ENCODE measurements at regions not wholly inside any gene's neighbourhood (a gene's known extent, or its start where the extent isn't known, plus 50 kb on each side); places are given as distances from the start of the nearest gene placed in this dataset.
A peak's percentile ranks its signal among the peaks of the same experiment; 100 is the strongest.

DNA sequence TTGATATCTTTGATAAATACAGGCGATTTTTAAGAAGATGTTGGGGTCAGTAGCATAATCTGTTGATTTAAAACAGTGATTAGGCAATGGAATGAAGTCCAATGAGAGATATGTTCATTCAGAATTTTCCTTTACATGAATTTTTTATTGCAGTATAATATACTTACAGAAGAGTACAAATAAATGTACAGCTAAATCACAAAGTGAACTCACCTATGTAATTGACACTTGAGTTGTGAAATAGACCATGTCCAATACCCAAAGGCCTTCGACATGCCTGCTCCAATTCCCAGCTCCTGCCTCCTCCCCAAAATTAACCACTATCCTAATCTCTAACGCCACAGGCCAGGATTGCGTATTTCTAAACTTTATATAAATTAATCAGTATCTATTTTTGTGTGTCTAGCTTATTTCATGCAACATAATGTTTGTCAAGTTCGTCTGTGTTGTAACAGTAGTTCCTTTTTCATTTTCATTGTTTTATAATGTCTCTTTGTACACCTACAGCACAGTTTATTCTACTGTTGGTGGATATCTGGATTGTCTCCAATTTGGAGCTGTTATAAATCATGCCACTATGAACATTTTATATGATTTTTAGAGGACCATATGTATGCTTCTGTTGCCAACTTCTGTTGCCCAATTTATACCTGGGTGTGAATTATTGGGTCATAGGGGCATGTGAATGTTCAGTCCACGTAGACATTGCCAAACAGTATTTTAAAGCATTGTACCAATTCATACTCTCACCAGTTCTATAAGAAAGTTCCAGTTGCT, 208.3 kb downstream of the TLE1 start:
- no peak for DNase-seq

DNA sequence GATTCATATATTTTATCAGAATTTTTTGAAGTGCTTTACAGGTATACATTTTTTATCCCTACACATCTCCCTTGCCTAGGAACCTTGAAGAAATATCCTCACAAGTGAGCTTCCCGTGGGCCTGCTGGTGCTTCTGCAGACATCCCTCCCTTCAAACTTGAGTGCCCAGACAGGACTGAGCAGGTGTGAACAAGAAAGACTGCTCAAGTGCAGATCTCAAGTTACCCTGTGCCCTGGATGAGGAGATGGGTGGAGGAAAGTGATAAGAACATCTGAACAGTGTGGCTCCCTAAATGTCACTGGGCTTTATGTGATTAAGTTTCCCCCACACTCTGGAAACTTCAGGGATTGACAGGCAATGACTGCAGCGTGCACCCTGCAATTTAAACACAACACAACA, 209.8 kb downstream of the TLE1 start:
- no peak for DNase-seq

DNA sequence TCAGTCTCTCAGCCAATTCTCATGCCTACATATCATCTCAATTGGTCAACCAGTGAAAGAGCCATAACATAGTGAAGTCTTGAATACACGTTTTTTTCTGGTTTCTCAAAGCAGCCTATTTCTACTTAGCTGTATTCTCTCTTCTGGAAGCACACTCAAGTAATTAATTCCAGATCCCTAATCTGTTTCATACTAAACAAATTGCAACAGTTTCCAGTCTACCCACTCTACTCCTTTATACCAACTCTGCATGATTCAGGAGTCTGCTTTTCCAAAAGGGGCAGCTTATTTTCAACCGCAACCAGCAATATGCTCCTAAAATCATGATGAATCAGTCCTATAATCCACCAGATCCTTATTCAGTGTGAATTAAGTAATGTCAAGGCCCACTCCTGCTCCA, 211.7 kb downstream of the TLE1 start:
- DNase-seq, result no peak

DNA sequence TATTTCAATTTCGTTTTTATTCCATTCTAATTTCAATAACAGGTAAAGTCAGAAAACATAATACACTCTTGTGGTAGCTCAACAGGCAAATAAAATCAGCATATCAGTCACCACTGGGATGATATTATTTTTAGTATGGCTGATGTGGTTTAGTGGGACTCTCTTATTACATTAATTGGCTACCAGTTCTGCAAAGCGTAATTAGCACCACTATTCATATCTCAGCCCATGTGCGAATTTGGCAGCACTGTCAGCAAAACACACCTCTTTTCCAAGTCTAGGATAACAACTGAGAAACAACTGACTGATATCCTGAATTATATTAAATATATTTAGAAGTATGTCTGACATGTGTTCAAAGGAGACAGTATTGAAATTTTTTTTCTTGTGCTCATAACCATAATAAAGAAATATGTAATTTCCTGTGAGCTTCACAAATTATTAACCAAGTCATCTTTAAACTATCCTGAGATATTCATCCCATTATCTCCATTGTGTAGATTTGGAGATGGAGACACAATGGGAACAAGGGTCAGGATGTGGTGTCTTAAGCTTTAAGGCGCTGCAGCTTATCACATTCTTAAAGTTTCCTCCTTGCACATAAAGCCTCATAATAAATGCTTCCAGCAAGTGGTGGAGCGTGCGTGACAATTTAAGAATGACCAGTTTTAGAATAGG, 212.4 kb downstream of the TLE1 start:
- no peak for DNase-seq

DNA sequence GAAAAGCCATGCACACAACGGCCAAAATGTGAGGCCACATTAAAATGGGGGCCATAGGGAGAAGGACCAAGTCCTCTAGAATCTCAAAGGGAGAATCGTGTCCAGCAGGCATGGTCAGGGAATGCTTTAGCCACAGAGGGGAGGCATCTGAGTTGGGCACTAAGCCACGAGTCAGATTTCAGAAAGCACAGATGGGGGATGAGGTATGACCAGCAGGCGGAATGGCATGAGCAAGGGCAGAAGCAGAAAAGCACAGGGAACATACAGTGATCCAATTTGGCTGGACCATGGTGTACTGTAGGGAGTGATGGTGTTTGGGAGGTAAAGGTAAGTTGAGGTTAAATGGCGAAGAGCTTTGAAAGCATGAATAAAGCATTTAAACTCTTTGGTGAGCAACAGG, 214.6 kb downstream of the TLE1 start:
- DNase-seq, result no peak

DNA sequence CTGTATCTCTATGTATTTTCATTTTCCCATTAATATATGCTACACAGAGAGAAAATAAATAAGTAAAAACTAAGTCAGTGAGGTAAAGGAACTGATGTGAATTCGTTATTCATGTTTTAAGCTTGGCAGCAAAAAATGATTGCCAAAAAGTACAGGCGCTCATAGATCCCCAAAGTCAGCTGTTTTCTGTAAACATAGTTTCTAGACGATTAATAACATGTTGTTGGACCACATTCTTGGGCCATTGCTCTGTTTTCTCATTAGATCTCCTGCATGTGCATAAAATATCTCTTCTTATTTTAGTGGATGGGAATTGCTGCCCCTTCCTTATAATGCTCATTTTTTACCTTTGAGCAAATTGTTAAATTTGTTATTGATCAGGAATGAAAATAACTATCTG, 215.2 kb downstream of the TLE1 start:
- no peak for DNase-seq

DNA sequence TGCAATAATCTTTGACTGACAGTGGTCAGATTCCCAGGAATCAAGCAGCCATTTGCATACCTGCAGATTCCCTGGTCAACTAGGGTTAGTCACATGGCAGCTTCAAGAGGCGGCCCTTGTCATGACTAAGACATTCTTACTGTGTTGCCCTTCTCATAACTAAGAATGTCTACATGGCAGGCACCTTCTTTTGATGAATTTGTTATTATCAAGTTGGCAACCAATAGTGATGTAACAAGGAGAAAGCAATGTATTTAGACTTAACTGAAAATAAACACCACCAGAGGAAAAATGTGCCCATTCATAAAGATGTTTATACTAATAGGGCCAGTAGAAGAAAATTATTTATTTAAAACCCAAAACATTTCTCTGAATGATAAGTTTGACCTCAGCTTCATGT, 215.6 kb downstream of the TLE1 start:
- no peak for DNase-seq

DNA sequence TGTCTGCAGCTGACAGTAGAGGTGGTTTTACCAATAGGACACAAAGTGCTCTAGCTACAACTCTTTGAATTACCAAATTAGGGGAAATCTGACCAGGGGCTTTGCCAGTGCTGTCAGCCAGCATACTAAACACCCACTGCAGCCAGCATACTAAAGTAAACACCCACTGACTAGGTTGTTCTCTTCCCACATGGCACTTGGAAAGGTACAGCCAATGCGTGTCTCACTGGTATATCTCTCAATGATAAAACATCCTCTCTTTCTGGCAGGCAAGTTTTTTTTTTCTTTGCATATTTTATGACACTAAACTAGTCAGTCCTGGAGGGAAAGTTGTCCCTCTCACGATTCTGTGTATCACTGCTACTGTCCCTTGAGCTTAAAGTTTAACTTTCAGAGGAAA, 216.1 kb downstream of the TLE1 start:
- DNase-seq, result no peak

DNA sequence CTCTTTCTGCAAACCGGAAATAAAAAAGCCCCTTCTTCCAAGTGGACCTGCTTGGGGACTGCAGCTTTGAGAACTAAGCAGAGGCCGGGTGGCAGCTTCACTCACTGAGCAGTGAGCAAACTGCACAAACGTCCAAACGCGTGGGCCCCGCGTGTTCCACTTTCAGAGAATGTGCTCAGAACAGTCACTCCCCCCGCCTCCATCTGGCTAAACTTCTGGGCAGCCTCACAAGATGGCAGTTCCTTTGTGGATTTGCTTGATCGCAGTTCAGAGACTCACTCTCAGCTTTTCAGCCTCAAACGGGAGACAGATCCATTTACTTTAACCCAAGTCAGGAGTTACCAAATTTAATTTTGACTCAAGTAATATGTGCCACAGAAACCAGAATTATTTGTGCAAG, 216.6 kb downstream of the TLE1 start:
- no peak for DNase-seq

DNA sequence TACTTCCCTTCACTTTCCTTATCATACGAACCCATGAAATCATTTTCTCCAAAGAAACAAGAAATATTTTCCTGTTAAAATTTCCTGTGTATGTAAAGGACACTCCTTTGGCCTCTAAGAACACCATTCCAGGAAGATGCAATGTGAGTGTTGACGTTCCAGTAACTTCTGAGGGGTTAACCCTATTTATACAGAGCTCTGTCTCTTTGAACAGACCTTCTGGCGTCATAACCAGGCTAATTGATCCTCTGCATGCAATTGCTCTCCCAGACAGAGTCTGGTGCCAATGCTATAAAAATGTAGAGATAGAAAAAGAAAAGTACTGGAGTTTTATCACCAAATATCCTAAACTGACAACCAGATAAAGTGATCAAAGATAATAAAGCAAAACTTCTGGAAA, 218.5 kb downstream of the TLE1 start:
- DNase-seq, result no peak

DNA sequence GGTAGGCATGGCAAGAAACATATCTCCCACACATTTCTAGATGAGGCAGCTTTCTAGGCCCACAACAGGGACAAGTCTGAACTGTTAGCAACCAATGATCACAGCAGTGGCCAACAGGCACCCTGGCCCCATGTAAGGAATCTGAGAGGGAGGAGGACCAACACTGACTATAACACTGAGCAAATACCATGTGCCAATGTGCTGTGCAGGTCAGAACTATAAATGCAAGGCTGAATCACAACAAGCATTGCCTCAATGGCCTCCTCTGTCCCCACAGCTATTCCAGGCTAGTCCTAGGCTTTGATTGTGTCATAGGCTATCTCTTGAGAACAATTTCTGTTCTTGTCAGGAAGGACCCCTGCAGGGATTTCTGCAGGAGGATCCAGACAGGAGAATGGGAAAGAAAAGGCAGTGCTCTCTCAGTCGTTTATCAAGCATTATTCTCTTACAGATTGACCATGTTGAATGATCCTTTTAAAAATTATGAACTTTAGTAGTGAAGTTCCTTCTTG, 221.2 kb downstream of the TLE1 start:
- DNase-seq, result no peak

DNA sequence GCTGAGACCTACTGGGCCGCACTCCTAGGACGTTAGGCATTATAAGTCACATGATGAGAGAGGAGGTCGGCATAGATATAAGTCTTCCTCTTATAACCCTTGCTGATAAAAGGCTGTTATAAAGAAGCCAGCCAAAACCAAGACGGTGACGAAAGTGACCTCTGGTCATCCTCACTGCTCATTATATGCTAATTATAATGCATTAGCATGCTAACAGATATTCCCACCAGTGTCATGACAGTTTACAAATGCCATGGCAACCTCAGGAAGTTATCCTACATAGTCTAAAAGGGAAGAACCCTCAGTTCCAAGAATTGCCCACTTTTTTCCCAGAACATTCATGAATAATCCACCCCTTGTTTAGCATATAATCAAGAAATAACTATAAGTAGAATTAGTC, 222.4 kb downstream of the TLE1 start:
- no peak for DNase-seq

DNA sequence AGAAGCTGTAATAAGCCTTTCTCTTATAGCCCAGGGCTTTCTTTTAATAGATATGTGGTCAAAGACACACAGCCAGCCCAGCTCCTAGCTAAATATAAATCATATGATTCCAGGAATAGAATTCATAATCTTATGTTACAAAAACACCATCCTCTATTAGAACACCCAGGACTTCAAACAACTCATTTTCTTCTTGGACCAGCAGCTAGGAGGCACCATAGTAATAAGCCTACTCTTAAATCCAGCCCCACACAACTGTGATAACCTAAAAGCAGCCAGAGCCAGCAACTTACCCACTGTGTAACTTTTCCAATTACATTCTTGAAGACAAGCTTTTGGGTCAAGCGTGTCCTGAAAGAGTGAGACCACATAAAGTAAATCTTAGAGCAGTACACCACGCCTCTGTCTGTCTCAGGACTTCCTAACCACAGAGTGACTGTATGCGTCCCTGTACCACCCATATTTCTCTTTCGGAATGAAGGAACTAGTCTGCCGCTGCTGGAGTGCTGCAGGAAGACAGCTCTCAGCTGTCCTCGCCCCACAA, 223.8 kb downstream of the TLE1 start:
- DNase-seq, result no peak

DNA sequence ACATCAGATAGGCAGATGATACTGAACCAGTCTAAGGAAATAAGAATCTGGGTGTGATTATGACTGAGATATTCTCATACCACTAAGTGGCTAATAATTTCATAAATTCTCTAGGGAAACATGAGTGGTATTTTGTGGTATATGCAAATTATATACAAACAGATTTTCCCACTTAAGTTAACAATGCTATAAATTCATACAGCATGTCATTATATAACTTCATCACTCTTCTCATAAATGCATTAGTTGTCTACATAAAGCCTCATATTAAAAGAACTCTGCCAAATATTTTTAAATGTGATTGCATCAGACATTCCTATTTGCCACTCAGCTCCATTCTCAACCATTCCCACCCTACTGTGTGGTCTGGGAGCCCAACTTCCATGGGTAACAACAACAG, 226.5 kb downstream of the TLE1 start:
- no peak for DNase-seq

DNA sequence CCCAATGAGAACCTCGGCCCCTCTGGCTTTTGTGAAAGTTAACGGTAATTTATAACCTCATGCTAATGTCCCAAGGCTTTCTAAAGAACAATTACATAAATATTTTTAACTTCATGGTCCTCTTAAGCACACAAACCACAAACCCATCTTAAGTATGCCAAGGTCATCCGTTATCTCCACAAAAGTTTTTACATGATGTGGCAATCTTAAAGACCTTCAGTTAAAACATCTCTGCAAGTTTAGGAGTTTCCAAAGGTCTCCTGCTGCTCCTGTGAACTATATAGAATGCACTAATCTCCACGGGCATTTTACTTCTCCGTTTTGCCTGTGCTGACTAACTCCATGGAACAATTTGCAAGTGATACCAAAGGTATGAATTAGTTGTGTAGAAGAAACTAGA, 228.2 kb downstream of the TLE1 start:
- no peak for DNase-seq

DNA sequence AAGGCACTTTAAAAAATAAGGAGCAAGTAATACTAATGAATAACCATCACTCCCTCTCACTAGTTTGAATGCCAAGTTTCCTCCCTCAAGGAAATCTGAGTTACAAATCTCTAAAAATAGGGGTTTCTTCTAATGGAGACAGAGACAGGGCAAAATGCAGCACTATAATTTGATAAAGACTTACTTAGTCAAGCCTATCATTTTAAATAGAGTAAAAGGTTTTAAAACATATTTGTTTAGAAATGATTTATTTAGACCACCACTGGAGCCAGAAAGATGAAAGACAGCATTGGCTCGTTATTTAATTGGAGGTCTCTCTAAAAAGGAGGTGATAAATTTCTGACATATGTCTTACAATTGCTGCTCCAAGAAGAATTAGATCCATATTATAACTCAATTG, 228.7 kb downstream of the TLE1 start:
- no peak for DNase-seq

DNA sequence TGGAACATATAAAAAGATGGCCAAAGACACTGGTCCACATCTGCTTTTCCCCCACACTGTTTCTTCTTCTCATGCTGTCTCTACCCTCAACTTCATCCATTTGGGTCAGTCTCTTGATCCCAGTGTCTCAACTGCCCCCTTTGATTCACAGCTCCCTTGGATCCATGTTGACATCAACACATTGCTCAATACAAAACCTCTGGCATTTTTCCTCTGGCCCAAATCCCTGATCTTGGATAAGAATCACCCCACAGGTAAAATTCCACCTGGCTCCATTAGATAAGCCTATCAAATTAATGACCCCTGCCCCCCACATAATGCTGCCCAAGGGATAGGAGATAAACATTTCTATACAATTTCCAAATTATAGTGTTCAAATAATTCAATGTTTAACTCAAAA, 229.8 kb downstream of the TLE1 start:
- no peak for DNase-seq

DNA sequence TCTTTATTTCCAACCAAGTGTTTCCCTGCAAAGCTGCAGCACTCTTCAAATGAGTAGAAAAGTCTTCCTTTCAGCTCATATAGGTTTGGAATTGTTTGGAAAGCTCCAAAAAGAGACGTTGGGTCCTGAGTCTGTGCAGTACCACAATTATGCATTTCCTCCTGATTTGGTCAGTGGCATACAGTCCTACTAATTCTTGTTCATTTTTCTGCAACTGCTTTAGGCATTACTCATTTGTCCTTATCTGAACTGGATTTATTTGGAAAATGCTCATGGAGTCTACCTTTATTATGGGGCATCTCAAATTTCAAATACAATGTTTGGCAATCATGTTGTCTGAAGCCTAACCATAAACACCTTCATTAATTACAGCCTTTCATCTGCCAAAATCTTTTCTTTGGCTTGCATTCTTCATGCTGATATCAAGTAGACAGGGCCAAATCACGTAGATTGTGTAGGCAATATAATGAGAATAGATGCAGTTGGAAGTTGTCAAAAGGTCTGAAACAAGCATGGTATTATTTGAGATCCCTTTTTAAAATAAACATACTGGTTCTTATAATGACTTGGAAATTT, 232.8 kb downstream of the TLE1 start:
- no peak for DNase-seq

DNA sequence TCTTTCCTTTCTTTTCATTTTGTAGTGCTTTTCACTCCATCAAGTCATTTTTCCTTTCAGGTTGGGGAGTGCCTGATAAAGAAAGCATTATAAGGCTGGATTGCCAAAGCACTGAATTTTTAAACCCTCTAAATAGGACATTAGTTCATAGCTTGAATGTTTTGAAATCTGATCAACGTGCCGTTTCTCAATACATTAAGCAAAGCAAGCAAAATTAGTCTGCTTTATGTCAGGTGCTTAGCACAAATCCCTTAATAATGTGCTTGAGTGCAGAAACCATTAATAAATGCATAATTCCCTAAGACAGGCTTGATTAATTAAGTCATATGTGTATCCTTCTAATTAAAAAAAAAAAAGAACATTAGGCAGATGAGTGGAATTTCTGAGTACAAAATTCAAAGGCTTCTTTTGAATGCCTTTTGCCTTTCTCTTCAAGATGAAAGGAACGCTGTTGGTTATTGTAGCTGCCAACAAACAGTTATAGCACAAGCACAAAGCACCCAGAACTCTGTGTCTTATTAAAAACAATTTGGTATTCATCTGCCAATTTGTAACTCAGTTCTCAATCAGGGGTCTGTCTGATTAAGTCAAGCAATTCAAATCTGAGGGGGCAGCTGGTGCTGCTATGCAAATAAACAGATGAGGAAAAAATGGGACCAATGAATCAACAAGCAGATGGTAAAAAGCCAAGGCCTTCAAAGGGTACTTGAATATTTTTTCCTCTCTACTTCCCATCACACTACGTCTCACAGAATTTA, 233.7 kb downstream of the TLE1 start:
- DNase-seq, result no peak

DNA sequence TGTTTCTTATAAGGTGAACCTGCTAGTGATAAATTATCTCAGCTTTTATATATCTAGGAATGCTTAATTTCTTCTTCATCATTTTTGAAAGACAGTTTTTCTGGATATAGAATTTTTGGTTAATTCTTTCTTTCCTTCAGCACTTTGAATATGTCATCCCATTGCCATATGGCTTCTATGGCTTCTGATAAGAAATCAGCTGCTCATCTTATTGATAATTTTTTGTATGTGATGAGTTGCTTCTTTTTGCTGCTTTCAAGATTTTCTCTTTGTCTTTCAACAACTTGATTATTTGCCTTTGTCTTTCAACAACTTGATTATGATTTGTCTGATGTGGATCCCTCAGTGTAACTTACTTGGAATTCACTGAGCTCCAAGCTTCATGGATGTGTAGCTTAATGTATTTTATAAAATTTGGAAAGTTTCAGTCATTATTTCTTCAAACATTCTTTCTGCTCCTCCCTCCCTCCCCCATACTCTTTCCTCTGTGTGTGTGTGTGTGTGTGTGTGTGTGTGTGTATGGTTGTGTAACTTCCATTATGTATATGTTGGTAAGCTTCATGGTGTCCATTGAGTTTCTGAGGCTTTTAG, 243.9 kb downstream of the TLE1 start:
- no peak for DNase-seq

DNA sequence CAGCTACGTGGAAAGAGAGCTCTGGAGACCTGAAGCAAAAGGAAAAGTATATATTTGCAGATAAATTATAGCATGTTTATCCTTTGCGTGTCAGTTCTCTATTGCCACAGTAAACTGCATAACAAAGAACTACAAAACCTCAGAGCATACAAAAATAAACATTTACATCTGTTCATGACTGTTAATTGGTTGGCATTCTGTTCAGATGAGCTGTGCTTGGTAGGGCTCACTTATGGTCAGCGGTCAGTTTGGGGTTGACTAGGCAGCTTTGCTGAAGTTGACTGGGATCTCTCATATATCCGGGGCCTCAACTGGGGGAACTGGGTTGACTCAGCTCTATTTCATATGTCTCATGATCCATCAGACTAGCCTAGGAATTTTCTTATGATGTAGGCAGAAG, 257.7 kb downstream of the TLE1 start:
- no peak for DNase-seq

DNA sequence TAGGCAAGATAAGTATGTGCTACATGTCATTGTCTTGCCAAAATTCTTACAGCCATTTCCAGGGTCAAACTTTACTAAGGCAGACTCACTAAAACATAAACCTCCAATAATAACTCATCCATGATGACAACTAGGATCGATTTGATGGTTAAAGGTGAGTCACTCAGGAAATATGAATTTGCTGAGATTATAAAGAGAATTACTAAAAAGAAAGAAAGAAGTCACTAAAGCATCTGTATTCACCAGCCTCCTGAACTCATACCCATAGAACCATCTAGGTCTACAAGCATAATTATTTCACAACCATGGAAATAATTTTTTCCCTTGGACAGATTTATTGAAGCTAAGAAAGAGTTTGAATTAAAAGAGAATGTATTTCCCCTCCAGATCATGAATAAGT, 258.6 kb downstream of the TLE1 start:
- DNase-seq, result no peak

DNA sequence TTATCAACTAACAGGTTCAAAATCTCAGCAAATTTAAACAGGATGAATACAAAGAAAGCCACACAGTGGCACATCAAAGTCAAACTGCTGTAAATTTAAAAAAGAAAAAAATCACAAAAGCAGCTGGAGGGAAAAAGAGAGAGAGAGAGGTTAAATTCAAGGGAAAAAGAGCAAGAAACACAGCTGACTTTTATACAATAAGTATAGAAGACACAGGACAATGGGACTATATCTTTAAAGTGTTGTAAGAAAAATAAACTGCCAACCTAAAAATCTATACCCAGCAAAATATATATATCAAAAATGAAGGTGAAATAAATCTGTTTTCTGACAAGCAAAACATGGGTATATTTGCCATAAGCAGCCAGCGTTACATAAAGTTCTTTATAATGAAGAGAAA, 261.5 kb downstream of the TLE1 start:
- DNase-seq, result peak; percentile 1
